ENCODE measurements at regions not wholly inside any gene's neighbourhood (a gene's known extent, or its start where the extent isn't known, plus 50 kb on each side); places are given as distances from the start of the nearest gene placed in this dataset.

- Histone ChIP-seq H3K27me3 (ENCODE audit: control insufficient read depth, insufficient read depth, low read length) (no peaks in the 10 kb centered on the region), H3K27ac (ENCODE audit: insufficient read depth, low read length) (no peak overlapping the region), H3K4me2 (ENCODE audit: extremely low read depth, insufficient read depth, low read length) (no peak overlapping the region), H3K36me3 (ENCODE audit: control insufficient read depth, insufficient read depth, low read length) (no peaks in the 10 kb centered on the region), H3K9me3 (ENCODE audit: control insufficient read depth, insufficient read depth, low read depth, low read length) (no peaks in the 10 kb centered on the region), H2AFZ (ENCODE audit: low read length) (no peak overlapping the region), H4K20me1 (ENCODE audit: control insufficient read depth, extremely low read depth, insufficient read depth, low read length) (no peaks in the 10 kb centered on the region), H3K79me2 (ENCODE audit: control insufficient read depth, insufficient read depth, low read length) (no peaks in the 10 kb centered on the region), H3K4me1 (ENCODE audit: control insufficient read depth, extremely low read depth, insufficient read depth, low read length) (no peaks in the 10 kb centered on the region), H3K4me3 (replicated peaks in 1 of 4; ENCODE audit: control extremely low read depth in 1 of 4, insufficient read depth in 1 of 4, low read depth in 3 of 4, low read length in 4 of 4) (no peak overlapping the region), H3K9ac (ENCODE audit: insufficient read depth, low read length) (no peak overlapping the region)
- no peak for TF ChIP-seq EZH2 (IDR thresholded peaks at IDR 0.05; ENCODE audit: low read length, missing control alignments)
- TF ChIP-seq CTCF (conservative IDR thresholded peaks at IDR 0.05 in 1 of 2, IDR thresholded peaks at IDR 0.05 in 1 of 2; ENCODE audit: low read depth in 1 of 2, low read length in 2 of 2), result no peak
- DNase-seq (ENCODE audit: low read depth in 2 of 2), result no peak
Measured at GRCh38 chr2:104027321-104027720, 826.6 kb upstream of the POU3F3 start.

- no peaks in the 10 kb centered on the region for H3K4me1 ChIP-seq (ENCODE audit: control insufficient read depth, extremely low read depth, insufficient read depth, low read length)
- no peak overlapping the region for H3K27ac ChIP-seq (ENCODE audit: insufficient read depth, low read length)
- H3K4me2 ChIP-seq (ENCODE audit: extremely low read depth, insufficient read depth, low read length), result no peak overlapping the region
Measured at GRCh38 chr2:104028061-104028460, 825.9 kb upstream of the POU3F3 start.

GRCh38 chr2:104033399-104033798, 820.5 kb upstream of the POU3F3 start:
- no peak for TF ChIP-seq CTCF (conservative IDR thresholded peaks at IDR 0.05 in 1 of 2, IDR thresholded peaks at IDR 0.05 in 1 of 2; ENCODE audit: low read depth in 1 of 2, low read length in 2 of 2)
- TF ChIP-seq EZH2 (IDR thresholded peaks at IDR 0.05; ENCODE audit: low read length, missing control alignments), result no peak
- Histone ChIP-seq H3K4me2 (ENCODE audit: extremely low read depth, insufficient read depth, low read length) (no peak overlapping the region), H3K9ac (ENCODE audit: insufficient read depth, low read length) (no peak overlapping the region), H4K20me1 (ENCODE audit: control insufficient read depth, extremely low read depth, insufficient read depth, low read length) (no peaks in the 10 kb centered on the region), H3K27ac (ENCODE audit: insufficient read depth, low read length) (no peak overlapping the region), H3K4me1 (ENCODE audit: control insufficient read depth, extremely low read depth, insufficient read depth, low read length) (no peaks in the 10 kb centered on the region), H3K36me3 (ENCODE audit: control insufficient read depth, insufficient read depth, low read length) (no peaks in the 10 kb centered on the region), H3K4me3 (replicated peaks in 1 of 4; ENCODE audit: control extremely low read depth in 1 of 4, insufficient read depth in 1 of 4, low read depth in 3 of 4, low read length in 4 of 4) (no peak overlapping the region), H3K79me2 (ENCODE audit: control insufficient read depth, insufficient read depth, low read length) (no peaks in the 10 kb centered on the region), H3K9me3 (ENCODE audit: control insufficient read depth, insufficient read depth, low read depth, low read length) (no peaks in the 10 kb centered on the region), H2AFZ (ENCODE audit: low read length) (no peak overlapping the region), H3K27me3 (ENCODE audit: control insufficient read depth, insufficient read depth, low read length) (no peaks in the 10 kb centered on the region)
- peak in 1 of 2 donors; percentile 22 for DNase-seq (ENCODE audit: low read depth in 2 of 2)

More at GRCh38 chr2:104028061-104028460, 825.9 kb upstream of the POU3F3 start:
- H3K9ac ChIP-seq (ENCODE audit: insufficient read depth, low read length), result no peak overlapping the region
- H2AFZ ChIP-seq (ENCODE audit: low read length), result no peak overlapping the region
- H3K9me3 ChIP-seq (ENCODE audit: control insufficient read depth, insufficient read depth, low read depth, low read length), result no peaks in the 10 kb centered on the region
- no peak overlapping the region for H3K4me3 ChIP-seq (replicated peaks in 1 of 4; ENCODE audit: control extremely low read depth in 1 of 4, insufficient read depth in 1 of 4, low read depth in 3 of 4, low read length in 4 of 4)
- H3K36me3 ChIP-seq (ENCODE audit: control insufficient read depth, insufficient read depth, low read length), result no peaks in the 10 kb centered on the region
- H4K20me1 ChIP-seq (ENCODE audit: control insufficient read depth, extremely low read depth, insufficient read depth, low read length), result no peaks in the 10 kb centered on the region
- TF ChIP-seq CTCF (conservative IDR thresholded peaks at IDR 0.05 in 1 of 2, IDR thresholded peaks at IDR 0.05 in 1 of 2; ENCODE audit: low read depth in 1 of 2, low read length in 2 of 2), result no peak
- TF ChIP-seq EZH2 (IDR thresholded peaks at IDR 0.05; ENCODE audit: low read length, missing control alignments), result no peak
- peak in 1 of 2 donors; percentile 2 for DNase-seq (ENCODE audit: low read depth in 2 of 2)
- H3K27me3 ChIP-seq (ENCODE audit: control insufficient read depth, insufficient read depth, low read length), result no peaks in the 10 kb centered on the region
- H3K79me2 ChIP-seq (ENCODE audit: control insufficient read depth, insufficient read depth, low read length), result no peaks in the 10 kb centered on the region

All from fibroblast of lung (primary cell).